DMS153 treated with DMSO at 0.1 percent for 48 hours (cell line): ENCODE measurements at regions not wholly inside any gene's neighbourhood (a gene's known extent, or its start where the extent isn't known, plus 50 kb on each side); places are given as distances from the start of the nearest gene placed in this dataset.
A peak's percentile ranks its signal among the peaks of the same experiment; 100 is the strongest.
"Not testable (repeated sequence)": the region's sequence is repeated elsewhere in the genome, so short reads cannot be mapped to it uniquely, and the experiment has no call there.

Source experiments
- DNase-seq: peaks from one replicate; lab custom pipeline; 2025; ENCODE audit not compliant: unreplicated experiment; lab: John Stamatoyannopoulos, UW

DNA sequence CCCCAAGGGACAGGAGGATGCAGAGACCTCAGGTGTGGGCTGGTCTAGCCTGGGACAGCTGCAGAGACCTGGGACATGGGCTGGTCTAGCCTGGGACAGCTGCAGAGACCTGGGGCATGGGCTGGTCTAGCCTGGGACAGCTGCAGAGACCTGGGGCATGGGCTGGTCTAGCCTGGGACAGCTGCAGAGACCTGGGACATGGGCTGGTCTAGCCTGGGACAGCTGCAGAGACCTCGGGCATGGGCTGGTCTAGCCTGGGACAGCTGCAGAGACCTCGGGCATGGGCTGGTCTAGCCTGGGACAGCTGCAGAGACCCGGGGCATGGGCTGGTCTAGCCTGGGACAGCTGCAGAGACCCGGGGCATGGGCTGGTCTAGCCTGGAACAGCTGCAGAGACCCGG lies 310.8 kb downstream of the TEX29 start:
- not testable (repeated sequence) for DNase-seq

DNA sequence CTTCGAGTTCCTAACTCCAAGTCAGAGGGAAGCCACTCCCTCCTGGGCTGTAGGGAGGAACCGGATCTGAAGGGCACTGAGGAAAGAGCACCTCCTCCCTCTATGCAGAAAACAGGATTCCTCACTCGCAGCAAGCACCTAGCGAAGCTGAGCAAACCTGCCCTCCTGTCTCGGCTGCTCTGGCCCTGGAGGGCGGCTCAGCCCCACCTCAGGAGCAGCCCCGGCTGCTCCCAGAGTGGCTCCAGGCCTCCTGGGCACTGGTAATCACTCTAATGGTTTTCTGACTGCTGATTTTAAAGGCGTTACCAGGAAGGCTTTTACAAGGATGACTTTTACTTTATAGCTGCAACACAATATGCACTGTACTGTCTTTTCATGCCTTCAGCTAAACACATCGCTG lies 312.5 kb downstream of the TEX29 start:
- DNase-seq, result peak; percentile 76

DNA sequence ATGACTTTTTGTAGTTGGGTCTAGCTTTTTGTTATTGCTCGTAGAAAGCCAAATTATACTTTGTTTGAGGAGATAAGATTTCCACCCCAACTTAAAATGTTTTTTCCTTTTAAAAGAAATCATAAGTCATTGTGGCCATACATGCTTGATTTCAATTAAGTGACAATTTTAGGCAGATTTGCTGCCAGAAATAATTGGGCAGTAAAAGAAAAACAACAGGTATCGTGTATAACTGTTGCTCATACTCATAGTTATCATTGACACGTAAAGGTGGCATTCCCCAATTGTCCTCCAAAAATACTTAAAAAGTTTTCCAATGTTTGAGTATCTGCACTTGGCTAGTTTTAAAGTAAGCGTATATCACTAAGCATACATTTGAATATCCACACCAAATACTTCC lies 313.0 kb downstream of the TEX29 start:
- no peak for DNase-seq

DNA sequence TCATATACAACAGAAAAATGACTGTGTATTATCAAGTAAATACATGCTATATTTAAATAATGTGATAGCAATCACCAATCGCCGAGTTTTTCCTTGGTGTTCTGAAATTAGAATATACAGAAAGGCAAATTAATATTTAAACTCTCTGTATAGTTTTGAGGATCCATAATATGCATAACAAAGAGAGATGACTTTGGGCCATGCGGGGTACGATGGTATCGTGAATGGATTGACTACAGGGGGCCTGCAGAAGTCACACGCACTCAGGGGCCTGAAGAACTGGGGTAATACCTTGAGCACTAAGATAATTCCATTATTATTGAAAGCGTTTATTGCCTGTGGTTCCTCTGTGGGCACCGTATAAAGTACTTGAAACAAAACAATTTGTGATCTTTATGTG lies 314.0 kb downstream of the TEX29 start:
- no peak for DNase-seq

GRCh38 chr13:111636271-111636670 lies 315.8 kb downstream of the TEX29 start:
- no peak for DNase-seq

DNA sequence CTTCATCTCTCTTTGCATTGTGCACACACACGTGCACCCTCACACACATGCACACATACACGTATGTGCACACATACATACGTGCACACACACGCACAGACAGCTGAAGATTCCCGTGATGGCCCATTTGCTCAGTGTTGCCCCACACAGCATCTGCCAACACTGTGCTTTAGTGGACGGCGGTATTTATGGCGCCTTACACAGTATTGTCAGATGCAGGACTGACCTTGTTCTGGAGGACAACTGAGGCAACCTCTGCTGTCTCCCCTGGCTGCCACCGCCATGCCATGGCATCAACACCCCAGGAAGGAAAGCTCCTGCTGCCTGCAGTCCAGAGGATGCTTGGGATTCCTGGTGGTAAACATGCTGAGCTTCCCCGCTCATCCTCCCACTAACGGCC lies 316.4 kb downstream of the TEX29 start:
- DNase-seq, result no peak

DNA sequence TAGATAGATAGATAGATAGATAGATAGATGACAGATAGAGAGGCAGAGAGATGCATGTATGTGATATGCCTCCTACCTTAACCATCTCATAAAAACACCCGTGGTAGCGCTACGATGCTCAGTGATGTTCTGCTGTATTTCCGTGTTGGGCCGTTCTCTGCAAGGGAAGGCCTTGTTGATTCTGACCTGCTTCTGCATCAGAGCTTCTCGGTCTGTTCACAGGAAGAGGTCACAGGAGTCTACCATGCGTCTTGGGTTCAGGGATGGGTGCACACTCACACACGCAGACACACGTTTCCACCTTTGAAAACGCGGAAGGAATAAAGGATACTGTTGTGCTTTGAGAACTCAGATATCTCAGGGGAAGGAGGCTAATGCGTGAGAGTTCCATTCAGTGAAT lies 316.9 kb downstream of the TEX29 start:
- no peak for DNase-seq

DNA sequence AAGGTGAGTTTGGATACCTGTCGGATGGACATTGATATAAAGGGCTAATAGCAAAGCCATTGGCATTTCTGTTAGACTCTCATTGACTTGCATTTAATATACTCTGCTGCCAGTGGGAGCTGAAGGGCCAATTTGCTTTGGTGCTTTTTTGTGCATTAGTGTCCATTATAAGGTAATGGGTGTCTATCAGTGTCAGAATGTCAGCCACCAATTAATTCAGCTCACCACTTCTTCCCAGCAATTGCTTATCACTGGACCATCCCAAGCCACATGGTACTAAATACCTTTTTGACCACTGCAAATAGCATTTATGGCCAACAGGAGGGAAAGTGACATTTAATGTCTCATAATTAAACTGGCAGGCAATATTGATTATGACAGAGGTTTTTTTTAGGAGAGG lies 317.8 kb downstream of the TEX29 start:
- DNase-seq, result no peak

DNA sequence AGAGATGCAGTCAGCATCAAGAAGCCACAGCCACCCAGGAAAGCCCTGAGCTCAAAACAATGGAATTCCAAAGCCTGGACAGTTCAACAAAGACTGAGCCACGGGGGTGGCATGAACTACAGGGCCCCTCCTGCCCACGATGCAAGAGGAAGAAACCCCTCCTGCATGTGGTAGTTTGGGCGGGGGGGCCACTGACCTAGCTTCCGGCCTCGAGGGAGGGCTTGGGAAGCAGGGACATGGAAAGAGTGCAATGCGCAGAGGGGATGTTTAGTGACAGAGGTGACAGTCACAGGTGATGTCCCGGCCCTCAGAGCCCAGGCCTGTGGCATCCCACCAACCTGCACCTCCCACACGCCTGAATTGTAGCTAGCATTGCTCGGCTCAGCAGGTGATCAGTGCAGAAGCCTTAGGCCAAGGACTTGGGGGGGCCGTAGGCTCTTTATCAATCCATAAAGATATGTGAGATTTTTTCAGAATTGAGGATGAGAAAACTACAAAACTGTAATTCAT lies 318.8 kb downstream of the TEX29 start:
- no peak for DNase-seq

DNA sequence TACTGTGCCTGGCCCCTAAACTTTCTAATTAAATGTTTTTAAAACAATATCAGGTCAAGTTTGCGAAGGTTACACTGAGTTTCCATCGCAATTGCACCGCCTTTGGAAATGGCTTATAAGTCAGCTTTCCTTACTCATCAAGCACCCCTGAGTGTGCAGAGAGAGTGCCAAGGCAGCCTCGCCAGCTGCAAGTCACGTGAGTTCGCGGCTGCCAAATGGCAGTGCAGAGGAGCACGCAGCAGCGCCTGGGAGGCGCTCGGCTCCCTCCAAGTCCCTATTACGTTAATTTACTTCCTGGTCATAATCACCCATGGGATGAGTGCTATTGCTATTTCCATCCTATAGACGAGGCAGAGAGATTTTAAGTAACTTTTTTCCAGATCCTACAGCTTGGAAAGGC lies 319.6 kb downstream of the TEX29 start:
- no peak for DNase-seq

DNA sequence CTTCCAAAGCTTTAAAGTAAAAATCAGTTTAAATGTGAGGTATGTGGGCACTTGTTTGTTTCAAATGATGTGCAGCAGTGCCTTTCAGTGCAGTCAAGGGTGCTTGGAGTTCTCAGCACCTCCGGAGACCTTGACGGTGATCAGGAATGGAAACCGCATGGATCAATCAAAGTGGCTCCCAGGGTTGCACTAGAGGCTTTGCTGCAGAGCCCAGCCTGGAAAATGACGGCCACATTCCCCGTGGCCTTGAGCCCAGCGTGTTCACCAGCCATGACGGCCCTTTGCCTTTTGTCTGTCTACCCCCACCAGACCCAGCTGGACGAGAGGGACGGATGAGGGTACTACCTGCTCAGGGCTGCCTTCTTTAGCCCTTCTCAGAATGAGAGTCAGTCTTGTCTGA lies 320.0 kb downstream of the TEX29 start:
- DNase-seq, result no peak

GRCh38 chr13:111642156-111642767 lies 321.8 kb downstream of the TEX29 start:
- DNase-seq, result no peak

- no peak for DNase-seq
Observed at GRCh38 chr13:111644750-111645149, 324.3 kb downstream of the TEX29 start.

DNA sequence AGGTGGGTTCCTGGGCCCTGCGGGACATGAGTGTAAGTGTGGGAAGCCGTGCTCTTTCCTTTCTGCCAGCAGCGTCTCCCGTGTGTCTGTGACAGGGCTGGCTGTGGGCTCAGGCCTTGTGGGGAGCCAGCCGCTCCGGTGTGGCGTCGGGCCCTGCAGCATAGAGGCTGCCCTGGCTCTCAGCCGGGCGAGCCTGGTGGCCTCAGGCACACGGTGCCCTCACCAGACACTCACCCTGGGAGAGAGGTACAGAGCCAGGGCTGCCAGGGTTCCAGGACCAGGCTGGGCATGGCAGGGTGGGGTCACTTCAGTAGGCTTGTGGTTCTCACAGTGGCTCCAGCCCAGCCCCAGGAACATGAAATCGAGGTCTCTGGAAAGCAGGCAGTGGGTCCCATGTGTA lies 324.8 kb downstream of the TEX29 start:
- DNase-seq, result no peak

DNA sequence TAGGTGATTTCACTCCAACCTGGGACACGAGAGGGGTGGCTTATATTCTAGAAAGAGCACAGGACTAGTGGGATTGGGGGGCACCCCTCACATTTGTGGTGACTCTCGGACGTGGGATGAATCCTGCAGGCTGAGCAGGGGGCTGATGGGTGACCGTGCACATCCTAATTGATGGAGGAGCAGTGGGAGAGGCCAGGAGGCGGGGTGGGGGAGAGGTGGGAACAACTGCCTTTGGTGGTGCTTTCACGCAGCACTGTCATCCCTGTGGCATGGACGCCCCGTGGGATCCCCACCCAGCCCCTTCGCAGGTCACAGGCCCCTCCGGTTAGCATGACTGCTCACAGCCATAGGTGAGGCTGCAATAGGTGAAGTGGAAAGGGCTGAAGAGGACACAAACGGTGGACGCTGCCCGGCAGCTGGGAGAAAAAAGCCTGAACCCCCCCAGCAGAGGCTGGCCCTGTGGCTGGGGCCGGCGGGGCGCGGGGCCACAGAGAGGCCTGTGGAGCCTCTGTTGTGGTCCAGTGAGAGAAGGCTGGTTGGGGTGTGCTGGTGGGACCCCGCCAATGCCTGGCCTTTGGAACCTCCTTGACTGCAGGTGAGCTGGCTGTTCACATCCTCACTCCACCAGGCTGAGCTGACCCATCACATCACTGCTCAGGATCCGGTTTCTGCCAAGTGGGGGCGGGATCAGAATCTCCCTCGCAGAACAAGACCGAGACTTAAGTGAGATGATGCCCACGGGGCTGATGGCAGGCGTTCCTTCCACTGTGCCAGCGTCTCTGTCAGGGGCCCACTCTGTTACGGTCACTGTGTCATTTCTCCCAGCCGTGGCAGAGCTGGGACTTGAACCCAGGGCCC lies 325.4 kb downstream of the TEX29 start:
- no peak for DNase-seq

GRCh38 chr13:111646456-111646855 lies 326.0 kb downstream of the TEX29 start:
- no peak for DNase-seq

GRCh38 chr13:111648885-111649284 lies 328.4 kb downstream of the TEX29 start:
- no peak for DNase-seq

GRCh38 chr13:111650626-111651025 lies 330.2 kb downstream of the TEX29 start:
- DNase-seq, result no peak

GRCh38 chr13:111652676-111653075 lies 332.2 kb downstream of the TEX29 start:
- no peak for DNase-seq

DNA sequence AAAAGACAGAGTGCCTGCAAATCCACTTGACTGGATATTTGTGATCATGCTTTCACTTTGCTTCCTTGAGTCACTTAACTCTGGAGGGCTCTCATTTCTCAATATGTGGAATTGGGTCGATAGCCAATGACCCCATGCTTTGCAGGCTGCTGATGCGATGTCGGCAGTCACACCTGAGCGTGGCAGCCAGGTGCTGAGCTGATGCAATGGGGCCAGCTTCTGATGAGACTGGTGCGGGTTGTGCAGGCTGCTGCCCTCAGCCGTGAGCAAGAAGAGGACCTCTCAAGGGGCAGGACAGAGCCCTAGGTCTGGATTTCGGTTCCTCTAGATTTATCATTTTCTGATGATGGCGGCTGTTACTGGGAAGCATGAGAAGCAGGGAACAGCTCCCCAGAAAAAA lies 334.1 kb downstream of the TEX29 start:
- DNase-seq, result no peak

- no peak for DNase-seq
Observed at GRCh38 chr13:111656439-111656838, 336.0 kb downstream of the TEX29 start.

DNA sequence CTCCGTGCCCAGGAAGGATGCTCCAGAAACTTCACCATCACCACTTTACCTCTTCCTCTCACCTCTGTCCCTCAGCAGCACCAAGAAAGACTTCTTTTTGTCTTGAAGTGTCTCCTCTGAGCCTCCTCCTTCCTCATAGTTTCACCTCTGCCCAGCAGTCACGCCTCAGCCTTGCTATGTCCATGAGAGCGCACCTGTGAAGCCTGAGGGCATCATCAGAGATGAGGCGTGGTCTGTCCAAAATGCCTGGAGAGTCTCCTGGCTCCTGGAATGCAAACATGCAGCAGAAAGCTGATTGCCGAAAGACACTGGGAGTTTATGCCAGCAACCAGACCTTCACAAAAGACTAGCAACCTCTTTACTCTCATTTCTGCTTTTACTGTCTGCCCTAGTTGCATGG lies 336.6 kb downstream of the TEX29 start:
- DNase-seq, result no peak
